AG10803 (cell line): ENCODE measurements at regions not wholly inside any gene's neighbourhood (a gene's known extent, or its start where the extent isn't known, plus 50 kb on each side); places are given as distances from the start of the nearest gene placed in this dataset.

Experiments used
- DNase-seq: peaks from one replicate; pipeline ENCODE4 v3.0.0; 2010; ENCODE audit warnings: low read depth
- H3K4me3 ChIP-seq: 2 replicates; pipeline ENCODE4 v1.5.1; 2011; ENCODE audit warnings: mild to moderate bottlenecking, low read length, control low read depth
- TF ChIP-seq, protein P1 (sequence below): conservative IDR thresholded peaks from 2 replicates; pipeline ENCODE4 v1.5.1; 2011; ENCODE audit warnings: mild to moderate bottlenecking, low read length, control low read depth, inconsistent platforms

DNA sequence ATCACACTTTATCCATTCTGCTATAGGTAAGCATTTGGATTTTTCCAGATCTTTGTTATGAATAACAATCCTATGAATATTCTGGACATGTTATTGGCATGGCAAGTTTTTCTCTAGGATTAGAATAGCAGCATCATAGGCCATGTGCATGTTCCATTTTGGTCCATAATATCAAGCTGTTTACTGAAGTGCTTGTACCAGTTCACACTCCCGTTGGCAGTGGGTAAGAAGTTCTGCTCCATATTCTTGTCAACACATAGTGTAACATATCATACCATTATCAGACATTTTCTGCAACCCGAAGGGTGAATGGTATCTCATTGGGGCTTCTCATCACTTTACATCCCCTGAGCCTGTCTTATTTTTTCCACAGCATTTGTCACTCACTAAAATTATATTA, 661.9 kb upstream of the SALL1 start:
- TF ChIP-seq, protein P1, sequence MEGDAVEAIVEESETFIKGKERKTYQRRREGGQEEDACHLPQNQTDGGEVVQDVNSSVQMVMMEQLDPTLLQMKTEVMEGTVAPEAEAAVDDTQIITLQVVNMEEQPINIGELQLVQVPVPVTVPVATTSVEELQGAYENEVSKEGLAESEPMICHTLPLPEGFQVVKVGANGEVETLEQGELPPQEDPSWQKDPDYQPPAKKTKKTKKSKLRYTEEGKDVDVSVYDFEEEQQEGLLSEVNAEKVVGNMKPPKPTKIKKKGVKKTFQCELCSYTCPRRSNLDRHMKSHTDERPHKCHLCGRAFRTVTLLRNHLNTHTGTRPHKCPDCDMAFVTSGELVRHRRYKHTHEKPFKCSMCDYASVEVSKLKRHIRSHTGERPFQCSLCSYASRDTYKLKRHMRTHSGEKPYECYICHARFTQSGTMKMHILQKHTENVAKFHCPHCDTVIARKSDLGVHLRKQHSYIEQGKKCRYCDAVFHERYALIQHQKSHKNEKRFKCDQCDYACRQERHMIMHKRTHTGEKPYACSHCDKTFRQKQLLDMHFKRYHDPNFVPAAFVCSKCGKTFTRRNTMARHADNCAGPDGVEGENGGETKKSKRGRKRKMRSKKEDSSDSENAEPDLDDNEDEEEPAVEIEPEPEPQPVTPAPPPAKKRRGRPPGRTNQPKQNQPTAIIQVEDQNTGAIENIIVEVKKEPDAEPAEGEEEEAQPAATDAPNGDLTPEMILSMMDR: no peak
- no peak for DNase-seq
- H3K4me3 ChIP-seq: no peak overlapping the region

DNA sequence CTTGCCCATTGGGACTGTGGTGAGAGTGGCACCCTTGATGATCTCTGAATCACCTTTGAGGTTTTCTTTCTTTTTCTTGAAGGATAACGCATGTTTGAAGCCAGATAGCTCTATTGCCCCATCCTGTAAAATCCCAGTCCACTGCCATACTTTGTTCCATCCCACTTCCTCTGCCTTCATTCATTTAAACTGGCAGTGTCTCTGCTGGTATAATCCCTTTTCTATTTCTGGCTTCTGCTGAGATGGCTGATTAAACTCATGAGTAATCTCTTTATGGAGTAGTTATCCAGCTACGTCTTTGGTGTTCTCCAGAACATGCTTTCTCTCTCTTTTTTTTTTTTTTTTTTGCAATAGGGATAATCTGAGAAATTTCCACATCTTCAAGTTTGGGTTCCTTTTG, 656.5 kb upstream of the SALL1 start:
- peak; percentile 13 for DNase-seq
- TF ChIP-seq, protein P1: no peak
- H3K4me3 ChIP-seq: no peak overlapping the region

DNA sequence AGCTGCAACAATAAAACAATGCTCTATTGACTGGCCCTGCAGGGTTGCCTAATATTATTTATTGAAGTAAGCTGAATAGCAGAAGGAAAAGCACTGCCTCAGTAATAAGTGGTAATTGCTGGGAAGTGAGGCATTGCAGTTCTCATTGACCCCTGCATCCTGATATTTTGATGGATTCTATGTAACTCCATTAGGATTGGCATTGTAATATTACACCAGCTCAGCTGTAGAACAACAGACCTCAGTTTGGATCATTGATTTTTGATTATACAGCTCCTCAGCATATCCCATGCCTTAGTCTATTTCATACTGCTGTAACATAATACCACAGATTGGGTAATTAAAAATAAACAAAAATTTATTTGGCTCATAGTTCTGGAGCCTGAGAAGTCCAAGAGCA, 650.6 kb upstream of the SALL1 start:
- TF ChIP-seq, protein P1: no peak
- no peak for DNase-seq
- H3K4me3 ChIP-seq: no peak overlapping the region

DNA sequence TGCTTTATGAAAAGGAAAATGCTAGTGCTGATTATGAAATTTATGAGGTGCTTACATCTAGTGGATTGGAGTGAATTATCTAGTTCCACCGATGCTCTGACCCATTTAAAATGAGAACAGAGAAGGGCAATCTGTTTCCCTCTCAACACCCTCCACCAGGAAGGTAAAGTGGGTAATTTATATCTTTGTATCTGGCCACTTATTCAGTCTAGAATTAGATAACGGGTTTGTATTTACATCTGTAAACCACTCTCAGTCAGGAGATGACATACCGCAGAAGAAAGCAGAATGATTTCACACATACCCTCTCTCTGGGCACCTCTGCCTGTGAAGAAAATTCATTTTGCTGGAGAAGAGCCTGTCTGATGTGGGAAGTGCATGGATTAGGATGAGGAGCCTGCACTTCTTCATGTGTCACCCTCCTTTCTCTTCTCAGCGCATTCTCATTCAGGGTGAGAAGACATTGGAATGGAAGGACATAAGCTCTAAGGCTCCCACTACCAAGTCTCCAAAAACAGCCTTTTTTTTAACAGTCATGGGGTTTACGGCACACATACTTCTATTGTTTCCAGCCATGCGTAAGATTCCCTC, 646.7 kb upstream of the SALL1 start:
- TF ChIP-seq, protein P1: no peak
- DNase-seq: no peak
- no peak overlapping the region for H3K4me3 ChIP-seq

DNA sequence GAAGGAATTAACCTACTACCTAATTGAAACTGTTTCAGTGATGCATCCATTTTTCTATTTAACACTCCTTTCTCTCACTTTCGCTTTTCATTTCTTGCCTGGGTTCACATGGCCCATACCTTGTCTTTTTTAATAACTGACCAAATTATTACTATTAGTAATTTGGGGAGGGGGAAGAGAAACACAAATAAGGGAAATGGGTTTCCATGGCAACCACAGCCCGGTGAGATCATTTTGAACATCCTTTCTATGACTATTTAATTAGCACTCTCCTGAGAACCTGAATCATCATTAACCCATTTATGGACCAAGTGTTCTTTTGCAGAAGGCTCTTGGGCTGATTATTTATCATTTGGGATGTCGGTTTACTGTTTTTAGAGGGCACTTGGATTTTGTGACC, 628.2 kb upstream of the SALL1 start:
- DNase-seq: no peak
- H3K4me3 ChIP-seq: no peak overlapping the region
- TF ChIP-seq, protein P1: no peak

DNA sequence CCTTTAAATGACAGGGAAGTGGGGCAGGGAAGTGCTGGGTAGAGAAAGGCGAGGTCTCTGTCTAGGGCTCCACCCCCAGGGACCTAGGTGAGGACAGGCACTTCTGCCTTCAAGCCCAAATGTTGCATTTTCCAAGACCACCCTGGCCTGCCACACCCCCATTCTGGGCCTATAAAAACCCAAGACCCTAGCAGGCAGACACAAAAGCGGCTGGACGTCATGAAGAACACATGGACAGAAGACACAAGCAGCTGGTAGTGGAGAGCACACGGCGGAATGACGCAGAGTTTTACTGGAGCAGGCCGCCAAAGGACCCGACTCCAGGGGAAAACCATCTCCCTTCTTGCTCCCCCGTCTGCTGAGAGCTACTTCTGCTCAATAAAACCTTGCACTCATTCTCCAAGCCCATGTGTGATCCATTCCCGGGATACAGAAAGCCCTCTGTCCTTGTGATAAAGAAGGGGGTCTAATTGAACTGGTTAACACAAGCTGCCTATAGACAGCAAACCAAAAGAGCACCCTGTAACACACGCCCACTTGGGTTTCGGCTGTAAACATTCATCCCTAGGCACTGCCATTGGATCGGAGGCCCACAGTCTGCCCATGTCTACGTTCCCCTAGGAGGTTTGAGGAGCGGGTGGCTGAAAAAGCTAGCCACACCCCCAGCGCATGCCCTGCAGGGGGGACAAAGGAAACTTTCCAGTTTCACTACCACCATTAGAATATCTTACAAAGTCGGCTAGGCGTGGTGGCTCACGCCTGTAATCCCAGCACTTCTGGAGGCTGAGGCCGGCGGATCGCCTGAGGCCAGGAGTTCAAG, 622.2 kb upstream of the SALL1 start:
- TF ChIP-seq, protein P1: no peak
- DNase-seq: no peak
- no peak overlapping the region for H3K4me3 ChIP-seq

DNA sequence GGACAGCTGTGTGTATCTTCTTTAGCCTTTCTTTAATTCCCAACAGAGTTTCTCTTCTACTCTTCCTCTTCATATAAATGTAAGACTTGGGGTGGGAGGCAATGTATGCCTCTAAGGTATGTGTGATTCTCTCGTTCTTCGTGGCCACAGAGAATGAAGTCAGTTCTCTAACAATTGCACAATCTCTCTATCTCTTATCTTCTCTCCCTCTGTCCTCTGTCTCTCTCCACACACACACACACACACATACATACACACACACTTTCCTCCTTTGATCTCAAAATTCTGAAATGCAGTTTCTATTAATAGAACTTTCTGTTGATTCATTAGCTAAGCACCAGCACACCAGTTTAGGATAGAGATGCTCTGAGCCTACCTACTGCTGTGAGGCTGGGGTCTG, 615.7 kb upstream of the SALL1 start:
- no peak overlapping the region for H3K4me3 ChIP-seq
- DNase-seq: no peak
- TF ChIP-seq, protein P1: no peak
